Right lung (tissue), 2 donors: ENCODE measurements at regions not wholly inside any gene's neighbourhood (a gene's known extent, or its start where the extent isn't known, plus 50 kb on each side); places are given as distances from the start of the nearest gene placed in this dataset.

Source experiments
- DNase-seq, 2 donors: peaks; one replicate each; pipeline ENCODE4 v3.0.0-alpha.2; 2013

GRCh38 chr2:6065703-6066102, 373.5 kb downstream of the SOX11 start:
- no peak for DNase-seq

DNA sequence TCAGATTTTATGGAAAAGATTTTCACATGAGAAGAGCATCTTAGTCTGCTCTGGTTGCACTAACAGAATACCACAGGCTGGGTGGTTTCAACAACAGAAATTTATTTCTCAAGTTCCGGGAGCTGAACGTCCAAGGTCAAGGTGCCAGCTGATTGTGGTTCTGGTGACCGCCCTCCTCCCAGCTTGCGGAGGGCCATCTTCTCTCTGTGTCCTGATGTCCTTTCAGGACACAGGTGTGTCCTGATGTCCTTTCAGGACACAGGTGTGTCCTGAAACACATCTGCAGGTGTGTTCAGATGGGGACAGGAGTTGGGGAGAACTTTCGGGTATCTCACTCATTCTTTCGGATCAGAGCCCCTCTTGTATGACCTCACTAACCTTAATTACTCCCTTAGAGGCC, 374.9 kb downstream of the SOX11 start:
- DNase-seq, result no peak

DNA sequence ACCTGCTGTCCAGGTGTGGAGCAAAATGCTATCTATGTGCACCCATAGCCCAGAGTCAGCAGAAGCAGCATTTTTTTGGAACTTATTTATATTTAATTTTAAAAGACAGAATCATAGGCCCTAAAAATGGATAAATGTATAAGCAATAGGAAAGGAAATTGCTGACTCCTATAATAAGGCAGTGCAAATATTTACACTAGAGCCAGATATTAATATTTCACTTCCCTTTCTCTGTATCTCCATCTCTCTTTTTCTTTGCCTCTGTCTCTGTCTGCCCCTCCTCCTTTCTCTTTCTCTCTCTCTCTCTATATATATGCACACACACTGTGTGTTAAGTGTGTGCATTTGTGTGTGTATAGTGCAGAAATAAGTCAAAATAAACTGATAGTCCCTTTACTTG, 375.6 kb downstream of the SOX11 start:
- DNase-seq, result no peak

- no peak for DNase-seq
Measured at GRCh38 chr2:6068429-6068828, 376.2 kb downstream of the SOX11 start.

- DNase-seq, result no peak
Measured at GRCh38 chr2:6069381-6069780, 377.2 kb downstream of the SOX11 start.

DNA sequence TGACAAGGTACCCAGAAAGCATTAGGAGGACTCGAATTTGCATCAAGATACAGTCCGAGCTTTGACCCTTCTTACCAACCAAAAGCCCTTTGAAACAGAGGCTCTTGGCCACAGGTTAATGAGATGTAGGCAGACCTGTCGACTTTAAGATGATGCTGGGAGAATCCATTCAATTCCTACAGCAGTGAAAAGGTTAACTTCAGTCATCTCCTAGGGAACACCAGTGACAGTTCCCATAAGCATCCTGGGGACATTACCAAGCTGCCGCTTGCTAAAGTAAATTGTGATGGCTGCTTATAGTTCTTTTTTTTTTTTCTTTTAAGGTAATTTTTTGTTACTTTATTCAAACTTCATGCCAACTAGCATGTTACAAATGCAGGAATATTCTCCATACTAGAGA, 379.3 kb downstream of the SOX11 start:
- no peak for DNase-seq

DNA sequence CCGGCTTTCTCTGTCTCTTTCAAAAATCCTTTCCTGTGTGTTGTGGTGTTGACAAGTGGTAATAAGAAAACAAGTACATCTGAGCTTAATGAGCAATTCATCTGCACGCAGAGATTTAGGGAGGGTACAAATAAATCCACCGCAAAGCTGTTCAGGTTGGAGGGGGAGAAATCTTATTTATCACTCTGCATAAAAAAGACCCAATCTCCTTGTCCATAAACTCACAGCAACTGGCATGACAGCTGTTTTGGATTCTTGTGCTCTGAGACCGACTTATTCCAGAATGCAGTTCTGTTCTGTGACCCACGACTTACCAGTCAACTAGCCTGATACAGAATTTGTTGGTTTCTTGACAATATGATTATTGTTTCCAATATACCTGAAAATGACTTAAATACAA, 380.1 kb downstream of the SOX11 start:
- no peak for DNase-seq

DNA sequence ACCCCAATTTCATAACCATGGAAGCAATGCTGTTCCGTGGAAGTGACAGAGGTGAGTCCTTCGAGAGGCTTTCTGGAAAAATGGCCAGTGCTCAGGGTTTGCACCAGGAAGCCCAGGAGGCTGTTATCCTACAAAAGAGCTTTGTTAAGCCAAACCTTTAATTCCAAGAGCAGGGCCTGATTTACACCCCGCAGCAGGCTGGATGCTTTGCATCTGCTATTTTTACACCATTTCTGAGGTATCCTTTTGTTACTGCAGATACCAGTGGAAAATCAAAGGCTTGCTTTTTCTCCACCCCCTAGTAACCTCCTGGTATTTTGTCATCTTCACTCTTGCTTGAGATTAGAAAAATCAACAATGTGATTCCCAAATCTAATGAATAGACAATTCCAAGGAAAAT, 380.6 kb downstream of the SOX11 start:
- DNase-seq, result no peak

DNA sequence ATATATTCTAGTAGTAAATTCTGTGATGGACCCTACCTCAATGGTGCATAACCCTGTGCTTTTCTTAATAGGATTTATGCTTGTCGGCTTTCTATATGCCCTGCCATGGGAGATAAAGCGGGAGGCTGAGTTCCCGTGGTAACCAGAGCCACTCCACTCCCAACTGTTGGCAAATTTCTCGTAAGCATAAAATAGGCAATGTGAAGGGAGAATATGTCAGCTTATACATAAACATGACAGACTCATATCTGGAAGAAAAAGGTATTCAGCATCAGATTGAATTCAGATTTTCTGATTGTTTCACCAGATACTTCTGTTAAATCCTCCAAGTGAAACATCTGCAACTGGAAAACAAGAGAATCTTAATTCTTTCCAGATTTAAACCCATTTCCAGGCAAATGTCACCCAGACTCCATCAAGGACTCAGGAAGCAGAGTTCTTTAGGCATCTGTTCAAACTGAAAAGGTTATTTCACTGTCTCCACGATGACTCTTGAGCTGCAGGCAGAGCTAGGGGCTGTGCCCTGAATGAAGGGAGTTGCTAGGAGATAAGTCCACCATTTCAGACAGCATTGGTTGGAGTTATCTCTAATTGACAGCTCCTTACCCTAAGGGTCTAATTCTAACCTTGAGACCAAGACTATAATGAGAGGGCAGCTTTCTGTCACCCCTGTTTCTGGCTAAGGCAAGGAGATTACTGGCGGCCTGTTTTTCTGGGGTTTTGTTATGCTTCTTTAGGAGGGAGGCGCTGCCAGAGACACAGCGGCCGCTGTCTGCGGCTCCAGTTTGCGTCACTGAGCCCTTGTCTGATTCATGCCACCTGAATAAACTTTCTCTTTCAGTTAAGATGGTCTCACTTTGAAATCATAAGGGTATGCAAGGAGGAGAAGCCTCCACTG, 381.3 kb downstream of the SOX11 start:
- DNase-seq, result no peak

- DNase-seq, result no peak
Measured at GRCh38 chr2:6074089-6074643, 382.0 kb downstream of the SOX11 start.

DNA sequence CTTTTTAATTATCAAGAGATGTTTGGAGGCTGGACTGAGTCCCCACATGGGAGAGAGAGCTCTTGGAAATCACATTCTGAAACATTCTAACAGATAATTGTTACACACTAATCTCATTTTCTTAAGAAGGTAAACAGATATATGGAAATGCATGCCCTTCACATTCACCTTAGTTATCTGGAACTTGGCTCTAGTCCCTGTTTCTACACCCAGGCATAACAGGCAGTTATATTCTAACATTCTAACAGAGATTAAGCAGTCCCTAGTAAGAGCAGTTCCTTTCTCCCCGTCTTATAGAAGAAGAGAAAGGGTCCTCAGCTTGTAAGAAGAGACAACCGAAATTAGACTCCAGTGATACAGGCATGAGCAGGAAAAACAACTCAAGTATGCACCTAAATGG, 385.4 kb downstream of the SOX11 start:
- no peak for DNase-seq

DNA sequence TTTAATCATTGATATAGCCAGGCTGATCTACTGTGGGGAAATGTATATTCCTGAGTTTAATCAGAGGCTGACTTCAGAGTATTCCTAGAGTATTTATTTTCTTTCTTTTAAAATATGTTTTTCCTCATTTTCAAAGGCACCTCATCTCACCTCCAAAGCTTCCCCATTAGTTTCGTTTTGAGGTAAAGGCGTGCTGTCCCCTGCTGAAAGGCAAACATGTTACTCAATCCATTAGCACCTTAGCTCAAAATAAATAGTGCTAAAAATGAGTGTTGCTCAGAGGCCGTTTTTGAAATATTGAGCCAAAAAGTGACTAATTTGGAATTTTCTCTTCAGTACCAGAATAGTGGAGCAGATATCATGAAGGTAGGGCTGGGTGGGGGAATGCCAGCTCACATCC, 386.2 kb downstream of the SOX11 start:
- no peak for DNase-seq

DNA sequence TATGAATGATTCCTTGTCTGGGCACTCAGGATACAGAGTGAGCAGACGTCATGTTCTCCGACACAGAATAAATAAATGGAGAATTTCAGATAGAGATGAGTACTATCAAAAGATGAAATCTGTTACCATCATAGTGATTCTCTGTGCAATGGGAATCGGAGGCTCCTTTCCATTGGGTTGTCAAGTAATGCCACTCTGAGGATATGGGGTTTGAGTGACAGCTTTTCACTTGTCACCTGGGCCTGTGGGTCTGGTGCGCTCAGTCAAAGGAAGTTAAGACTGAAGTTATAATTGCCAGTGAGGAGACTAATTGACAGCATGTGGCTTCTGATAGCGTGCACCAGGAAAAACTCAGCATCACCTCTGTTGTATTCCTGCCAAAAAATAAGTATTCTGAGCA, 387.2 kb downstream of the SOX11 start:
- no peak for DNase-seq

- DNase-seq, result no peak
Measured at GRCh38 chr2:6080932-6081753, 389.0 kb downstream of the SOX11 start.

- no peak for DNase-seq
Measured at GRCh38 chr2:6081955-6082624, 389.9 kb downstream of the SOX11 start.

- no peak for DNase-seq
Measured at GRCh38 chr2:6082625-6083018, 390.4 kb downstream of the SOX11 start.

- no peak for DNase-seq
Measured at GRCh38 chr2:6083136-6083535, 391.0 kb downstream of the SOX11 start.

- no peak for DNase-seq
Measured at GRCh38 chr2:6089474-6089873, 397.3 kb downstream of the SOX11 start.

GRCh38 chr2:6103372-6103771, 411.2 kb downstream of the SOX11 start:
- no peak for DNase-seq

- no peak for DNase-seq
Measured at GRCh38 chr2:6103949-6104348, 411.8 kb downstream of the SOX11 start.

GRCh38 chr2:6107290-6107689, 415.1 kb downstream of the SOX11 start:
- no peak for DNase-seq

DNA sequence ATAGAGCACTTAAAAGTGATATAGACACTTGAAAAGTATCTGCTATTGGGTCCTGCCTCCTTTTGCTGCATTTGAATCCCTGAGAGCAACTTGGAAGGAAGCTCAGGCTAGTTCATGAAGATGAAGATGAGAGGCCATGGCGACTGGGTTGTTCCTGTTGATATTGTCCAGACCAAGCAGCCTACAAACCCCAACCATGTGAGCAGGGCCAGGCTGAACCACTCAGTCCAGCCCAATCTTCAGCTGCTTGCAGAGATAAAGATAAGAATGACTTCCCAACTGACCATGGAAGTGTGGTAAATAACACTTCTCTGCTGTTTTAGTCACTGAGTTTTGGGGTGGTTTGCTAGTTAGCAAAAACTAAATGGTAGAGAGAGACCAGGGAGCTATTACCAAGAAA, 417.6 kb downstream of the SOX11 start:
- no peak for DNase-seq
